GM18909 (cell line): ENCODE measurements at regions not wholly inside any gene's neighbourhood (a gene's known extent, or its start where the extent isn't known, plus 50 kb on each side); places are given as distances from the start of the nearest gene placed in this dataset.

Experiments used
- ATAC-seq: cut with Tn5 transposase; IDR thresholded peaks from one replicate; pipeline ENCODE4 v1.9.1; 2021; ENCODE audit warnings: mild to moderate bottlenecking; ENCODE audit not compliant: unreplicated experiment, poor library complexity

- ATAC-seq, result no peak
Observed at GRCh38 chr12:107888789-107889188, 114.3 kb downstream of the ASCL4 start.

GRCh38 chr12:107891967-107892366, 117.5 kb downstream of the ASCL4 start:
- ATAC-seq, result no peak

GRCh38 chr12:107894589-107894988, 120.1 kb downstream of the ASCL4 start:
- no peak for ATAC-seq

GRCh38 chr12:107895966-107896365, 121.5 kb downstream of the ASCL4 start:
- no peak for ATAC-seq

- ATAC-seq, result no peak
Observed at GRCh38 chr12:107900588-107900987, 126.1 kb downstream of the ASCL4 start.

GRCh38 chr12:107903341-107904061, 129.0 kb downstream of the ASCL4 start:
- ATAC-seq, result peak; percentile 96

GRCh38 chr12:107906707-107907106, 132.2 kb downstream of the ASCL4 start:
- no peak for ATAC-seq

GRCh38 chr12:107912421-107913004, 138.0 kb downstream of the ASCL4 start:
- ATAC-seq, result peak; percentile 74

- ATAC-seq, result no peak
Observed at GRCh38 chr12:107914460-107914977, 140.0 kb downstream of the ASCL4 start.

- no peak for ATAC-seq
Observed at GRCh38 chr12:107917912-107918800, 143.7 kb downstream of the ASCL4 start.

- no peak for ATAC-seq
Observed at GRCh38 chr12:107921062-107921461, 146.6 kb downstream of the ASCL4 start.

- no peak for ATAC-seq
Observed at GRCh38 chr12:107925125-107925524, 150.6 kb downstream of the ASCL4 start.

- ATAC-seq, result no peak
Observed at GRCh38 chr12:107929436-107929835, 154.9 kb downstream of the ASCL4 start.

GRCh38 chr12:107931761-107932160, 157.3 kb downstream of the ASCL4 start:
- no peak for ATAC-seq

- ATAC-seq, result no peak
Observed at GRCh38 chr12:107938446-107938845, 163.9 kb downstream of the ASCL4 start.

- no peak for ATAC-seq
Observed at GRCh38 chr12:107948391-107948945, 174.0 kb downstream of the ASCL4 start.

GRCh38 chr12:107951024-107951423, 176.5 kb downstream of the ASCL4 start:
- ATAC-seq, result no peak

GRCh38 chr12:107955966-107956643, 173.0 kb upstream of the WSCD2 start:
- no peak for ATAC-seq

- ATAC-seq, result no peak
Observed at GRCh38 chr12:107957459-107957858, 171.6 kb upstream of the WSCD2 start.

- ATAC-seq, result no peak
Observed at GRCh38 chr12:107963635-107964034, 165.5 kb upstream of the WSCD2 start.
